ENCODE measurements at regions not wholly inside any gene's neighbourhood (a gene's known extent, or its start where the extent isn't known, plus 50 kb on each side); places are given as distances from the start of the nearest gene placed in this dataset.
A peak's percentile ranks its signal among the peaks of the same experiment; 100 is the strongest.
"Not testable (repeated sequence)": the region's sequence is repeated elsewhere in the genome, so short reads cannot be mapped to it uniquely, and the experiment has no call there.

GRCh38 chrX:79524642-79525041, 157.5 kb upstream of the ITM2A start:
- DNase-seq (ENCODE audit: missing footprints) (no peak), ATAC-seq (no peak)
- intact Hi-C loops (cut with DNase I) = no loop called here

GRCh38 chrX:79515529-79515928, 148.4 kb upstream of the ITM2A start:
- DNase-seq (ENCODE audit: missing footprints) = no peak

GRCh38 chrX:79511799-79512198, 144.7 kb upstream of the ITM2A start:
- no peak for DNase-seq (ENCODE audit: missing footprints)
- intact Hi-C loops (cut with DNase I) = no loop called here
- ATAC-seq = no peak

More at GRCh38 chrX:79515529-79515928, 148.4 kb upstream of the ITM2A start:
- no peak for ATAC-seq
- intact Hi-C loops (cut with DNase I) = no loop called here

GRCh38 chrX:79506001-79506400, 138.9 kb upstream of the ITM2A start:
- no peak for DNase-seq (ENCODE audit: missing footprints)
- no peak for ATAC-seq
- intact Hi-C loops (cut with DNase I) = no loop called here

- intact Hi-C loops (cut with DNase I) = no loop called here
- DNase-seq (ENCODE audit: missing footprints) (peak; percentile 37), ATAC-seq (no peak)
Measured at GRCh38 chrX:79482686-79483085, 115.6 kb upstream of the ITM2A start.

GRCh38 chrX:79477691-79478090, 110.6 kb upstream of the ITM2A start:
- ATAC-seq = no peak
- no peak for DNase-seq (ENCODE audit: missing footprints)
- intact Hi-C loops (cut with DNase I) = no loop called here

- intact Hi-C loops (cut with DNase I) = no loop called here
- ATAC-seq = no peak
- DNase-seq (ENCODE audit: missing footprints) = no peak
Measured at GRCh38 chrX:79466636-79467035, 99.5 kb upstream of the ITM2A start.

GRCh38 chrX:79462458-79462857, 95.3 kb upstream of the ITM2A start:
- ATAC-seq (no peak), DNase-seq (ENCODE audit: missing footprints) (no peak)
- intact Hi-C loops (cut with DNase I) = no loop called here

- DNase-seq (ENCODE audit: missing footprints); intact Hi-C loops (cut with DNase I); ATAC-seq: not testable (repeated sequence)
Measured at GRCh38 chrX:79456593-79456992, 89.5 kb upstream of the ITM2A start.

- DNase-seq (ENCODE audit: missing footprints) (no peak), ATAC-seq (no peak)
- intact Hi-C loops (cut with DNase I) = no loop called here
Measured at GRCh38 chrX:79452881-79453280, 85.7 kb upstream of the ITM2A start.

- ATAC-seq = no peak
- DNase-seq (ENCODE audit: missing footprints) = no peak
- intact Hi-C loops (cut with DNase I) = no loop called here
Measured at GRCh38 chrX:79444694-79445210, 77.6 kb upstream of the ITM2A start.

- intact Hi-C loops (cut with DNase I) = no loop called here
- DNase-seq (ENCODE audit: missing footprints) = no peak
- no peak for ATAC-seq
Measured at GRCh38 chrX:79443121-79443520, 76.0 kb upstream of the ITM2A start.

- DNase-seq (ENCODE audit: missing footprints) (no peak), ATAC-seq (no peak)
- intact Hi-C loops (cut with DNase I) = no loop called here
Measured at GRCh38 chrX:79440336-79440735, 73.2 kb upstream of the ITM2A start.
